HG03108 (cell line): ENCODE measurements at regions not wholly inside any gene's neighbourhood (a gene's known extent, or its start where the extent isn't known, plus 50 kb on each side); places are given as distances from the start of the nearest gene placed in this dataset.

Experiments
- ATAC-seq: cut with Tn5 transposase; IDR thresholded peaks from one replicate; pipeline ENCODE4 v1.9.1; 2021; ENCODE audit warnings: moderate library complexity; ENCODE audit not compliant: unreplicated experiment

- no peak for ATAC-seq
Measured at GRCh38 chr3:59698091-59698490, 648.3 kb upstream of the CFAP20DC start.

- no peak for ATAC-seq
Measured at GRCh38 chr3:59696783-59697182, 647.0 kb upstream of the CFAP20DC start.

- ATAC-seq = no peak
Measured at GRCh38 chr3:59695860-59696259, 646.0 kb upstream of the CFAP20DC start.

- ATAC-seq = no peak
Measured at GRCh38 chr3:59692117-59692516, 642.3 kb upstream of the CFAP20DC start.

GRCh38 chr3:59690886-59691285 is 641.1 kb upstream of the CFAP20DC start:
- ATAC-seq = no peak

GRCh38 chr3:59688636-59689035 is 638.8 kb upstream of the CFAP20DC start:
- ATAC-seq = no peak

- no peak for ATAC-seq
Measured at GRCh38 chr3:59685432-59685831, 635.6 kb upstream of the CFAP20DC start.

- no peak for ATAC-seq
Measured at GRCh38 chr3:59684766-59685165, 634.9 kb upstream of the CFAP20DC start.

- ATAC-seq = no peak
Measured at GRCh38 chr3:59680919-59681318, 631.1 kb upstream of the CFAP20DC start.

GRCh38 chr3:59677747-59678702 is 628.2 kb upstream of the CFAP20DC start:
- ATAC-seq = no peak

- no peak for ATAC-seq
Measured at GRCh38 chr3:59675495-59675894, 625.7 kb upstream of the CFAP20DC start.

GRCh38 chr3:59663076-59663850 is 613.4 kb upstream of the CFAP20DC start:
- ATAC-seq = no peak

- ATAC-seq = no peak
Measured at GRCh38 chr3:59660852-59661625, 611.2 kb upstream of the CFAP20DC start.

GRCh38 chr3:59660376-59660775 is 610.6 kb upstream of the CFAP20DC start:
- no peak for ATAC-seq

- ATAC-seq = no peak
Measured at GRCh38 chr3:59659755-59660154, 609.9 kb upstream of the CFAP20DC start.

GRCh38 chr3:59658866-59659265 is 609.0 kb upstream of the CFAP20DC start:
- no peak for ATAC-seq

- no peak for ATAC-seq
Measured at GRCh38 chr3:59658274-59658673, 608.4 kb upstream of the CFAP20DC start.

GRCh38 chr3:59655418-59656015 is 605.7 kb upstream of the CFAP20DC start:
- no peak for ATAC-seq

GRCh38 chr3:59654480-59655417 is 604.9 kb upstream of the CFAP20DC start:
- no peak for ATAC-seq

- no peak for ATAC-seq
Measured at GRCh38 chr3:59654123-59654479, 604.3 kb upstream of the CFAP20DC start.
